Smooth muscle cell (in vitro differentiated cells): ENCODE measurements at regions not wholly inside any gene's neighbourhood (a gene's known extent, or its start where the extent isn't known, plus 50 kb on each side); places are given as distances from the start of the nearest gene placed in this dataset.

Source experiments
- DNase-seq: peaks from one replicate; lab custom pipeline; 2025; ENCODE audit not compliant: unreplicated experiment; lab: John Stamatoyannopoulos, UW
- H2AFZ ChIP-seq: fragments of 200-600 bp; sonication (generic); 2 replicates; pipeline ENCODE4 v1.6.0; 2016; ENCODE audit warnings: antibody characterized with exemption, low read depth, mild to moderate bottlenecking
- H3F3A ChIP-seq: fragments of 200-600 bp; sonication (generic); 2 replicates; pipeline ENCODE4 v1.6.0; 2017; ENCODE audit warnings: antibody characterized with exemption, low read depth
- H3K27ac ChIP-seq: fragments of 200-600 bp; sonication (generic); 2 replicates; pipeline ENCODE4 v1.5.1; 2016; ENCODE audit warnings: low read depth, mild to moderate bottlenecking
- H3K27me3 ChIP-seq: fragments of 200-600 bp; sonication (generic); 2 replicates; pipeline ENCODE4 v1.6.1; 2016; ENCODE audit warnings: low read depth, mild to moderate bottlenecking
- H3K36me3 ChIP-seq: fragments of 200-600 bp; sonication (generic); 2 replicates; pipeline ENCODE4 v1.5.1; 2016; ENCODE audit warnings: low read depth
- H3K4me1 ChIP-seq: fragments of 200-600 bp; sonication (generic); 2 replicates; pipeline ENCODE4 v1.5.1; 2016; ENCODE audit warnings: low read depth
- H3K4me2 ChIP-seq: fragments of 200-600 bp; sonication (generic); 2 replicates; pipeline ENCODE4 v1.6.0; 2016; ENCODE audit warnings: mild to moderate bottlenecking
- H3K4me3 ChIP-seq: fragments of 200-600 bp; sonication (generic); 2 replicates; pipeline ENCODE4 v1.5.1; 2016; ENCODE audit warnings: mild to moderate bottlenecking
- H3K79me2 ChIP-seq: fragments of 200-600 bp; sonication (generic); 2 replicates; pipeline ENCODE4 v1.6.0; 2016; ENCODE audit warnings: low read depth, mild to moderate bottlenecking
- H3K9ac ChIP-seq: fragments of 200-600 bp; sonication (generic); 2 replicates; pipeline ENCODE4 v1.6.0; 2016; ENCODE audit warnings: low read depth
- H3K9me3 ChIP-seq: fragments of 200-600 bp; sonication (generic); replicated peaks from 2 replicates; pipeline ENCODE4 v1.5.1; 2016; ENCODE audit warnings: low read depth
- H4K20me1 ChIP-seq: fragments of 200-600 bp; sonication (generic); 2 replicates; pipeline ENCODE4 v1.6.0; 2016; ENCODE audit warnings: low read depth
- WGBS: methylation state at CpG from one replicate; pipeline ENCODE4 v1.1.7; 2016; ENCODE audit warnings: low lambda C conversion rate; 5-methylcytosine and 5-hydroxymethylcytosine counted together
- TF ChIP-seq, protein P1 (sequence below): fragments of 200-600 bp; sonication (generic); IDR thresholded peaks from 2 replicates; pipeline ENCODE4 v1.5.1; 2017; ENCODE audit warnings: borderline replicate concordance, mild to moderate bottlenecking, antibody characterized with exemption; ENCODE audit not compliant: insufficient read depth, poor library complexity, severe bottlenecking

DNA sequence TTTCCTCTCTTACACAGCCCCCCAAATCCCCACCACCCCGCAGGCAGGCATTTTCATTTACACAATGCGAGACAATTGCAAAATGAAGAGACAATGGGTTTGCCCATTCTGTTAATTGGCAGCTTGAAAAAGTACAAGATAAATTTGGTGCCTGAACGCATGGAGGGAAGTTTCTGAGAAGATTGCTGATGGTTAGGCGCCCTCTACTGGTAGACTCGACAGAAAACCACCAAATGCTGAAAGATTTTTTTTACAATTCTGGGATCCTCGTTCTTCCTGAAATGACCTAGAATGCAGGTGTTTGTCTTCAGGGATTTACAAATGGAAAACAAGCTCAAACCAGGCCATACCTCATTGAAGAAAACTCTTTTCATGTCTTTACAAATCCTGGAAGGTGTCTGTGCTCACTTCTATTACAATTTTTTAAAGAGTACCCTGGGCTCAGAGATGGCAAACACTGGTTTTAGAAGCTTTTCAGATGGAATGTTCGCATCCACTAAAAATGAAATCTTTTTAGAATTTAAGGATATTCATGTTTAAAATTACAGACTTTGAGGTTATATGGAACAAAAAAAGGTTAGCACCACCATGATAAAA lies 338.5 kb downstream of the PMP22 start:
- TF ChIP-seq, protein P1, sequence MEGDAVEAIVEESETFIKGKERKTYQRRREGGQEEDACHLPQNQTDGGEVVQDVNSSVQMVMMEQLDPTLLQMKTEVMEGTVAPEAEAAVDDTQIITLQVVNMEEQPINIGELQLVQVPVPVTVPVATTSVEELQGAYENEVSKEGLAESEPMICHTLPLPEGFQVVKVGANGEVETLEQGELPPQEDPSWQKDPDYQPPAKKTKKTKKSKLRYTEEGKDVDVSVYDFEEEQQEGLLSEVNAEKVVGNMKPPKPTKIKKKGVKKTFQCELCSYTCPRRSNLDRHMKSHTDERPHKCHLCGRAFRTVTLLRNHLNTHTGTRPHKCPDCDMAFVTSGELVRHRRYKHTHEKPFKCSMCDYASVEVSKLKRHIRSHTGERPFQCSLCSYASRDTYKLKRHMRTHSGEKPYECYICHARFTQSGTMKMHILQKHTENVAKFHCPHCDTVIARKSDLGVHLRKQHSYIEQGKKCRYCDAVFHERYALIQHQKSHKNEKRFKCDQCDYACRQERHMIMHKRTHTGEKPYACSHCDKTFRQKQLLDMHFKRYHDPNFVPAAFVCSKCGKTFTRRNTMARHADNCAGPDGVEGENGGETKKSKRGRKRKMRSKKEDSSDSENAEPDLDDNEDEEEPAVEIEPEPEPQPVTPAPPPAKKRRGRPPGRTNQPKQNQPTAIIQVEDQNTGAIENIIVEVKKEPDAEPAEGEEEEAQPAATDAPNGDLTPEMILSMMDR: peak; percentile 83
- H3K4me1 ChIP-seq: peaks cover 2% of the 10 kb centered on the region
- H2AFZ ChIP-seq: no peak overlapping the region
- no peaks in the 10 kb centered on the region for H3K9me3 ChIP-seq
- no peaks in the 10 kb centered on the region for H3K36me3 ChIP-seq
- no peak overlapping the region for H3K9ac ChIP-seq
- 17% methylated on average over 7 of the region's 7 CpGs for WGBS
- H3K27me3 ChIP-seq: peaks cover 7% of the 10 kb centered on the region
- no peaks in the 10 kb centered on the region for H3K79me2 ChIP-seq
- DNase-seq: no peak
- no peak overlapping the region for H3K4me2 ChIP-seq
- no peak overlapping the region for H3K4me3 ChIP-seq
- H3K27ac ChIP-seq: no peak overlapping the region
- no peaks in the 10 kb centered on the region for H3F3A ChIP-seq
- H4K20me1 ChIP-seq: no peaks in the 10 kb centered on the region

DNA sequence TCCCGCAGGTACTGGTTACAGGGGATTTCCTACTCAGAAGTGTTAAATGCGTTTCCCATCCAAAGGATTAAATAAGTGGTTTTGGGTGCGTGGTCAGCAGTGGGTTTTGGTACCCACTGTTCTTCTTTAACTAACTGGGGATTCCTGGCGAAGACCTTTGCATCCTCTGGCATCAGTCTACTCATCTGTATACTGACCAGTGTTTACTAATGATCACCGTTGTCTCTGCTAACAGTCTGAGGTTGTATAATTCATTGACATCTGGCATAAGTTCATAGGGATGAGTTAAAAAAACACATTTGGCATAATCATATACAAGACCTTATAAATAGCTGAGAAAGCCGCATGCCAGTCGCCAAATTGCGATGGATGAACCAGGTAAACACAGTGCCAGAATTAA lies 339.1 kb downstream of the PMP22 start:
- H2AFZ ChIP-seq: no peak overlapping the region
- TF ChIP-seq, protein P1: no peak
- no peaks in the 10 kb centered on the region for H4K20me1 ChIP-seq
- H3K79me2 ChIP-seq: no peaks in the 10 kb centered on the region
- DNase-seq: no peak
- 78% methylated on average over 8 of the region's 8 CpGs for WGBS
- H3K9ac ChIP-seq: no peak overlapping the region
- H3K9me3 ChIP-seq: no peaks in the 10 kb centered on the region
- peaks cover 5% of the 10 kb centered on the region for H3K4me1 ChIP-seq
- no peak overlapping the region for H3K27ac ChIP-seq
- H3K36me3 ChIP-seq: no peaks in the 10 kb centered on the region
- H3K4me3 ChIP-seq: no peak overlapping the region
- no peaks in the 10 kb centered on the region for H3F3A ChIP-seq
- no peak overlapping the region for H3K4me2 ChIP-seq
- peaks cover 7% of the 10 kb centered on the region for H3K27me3 ChIP-seq

DNA sequence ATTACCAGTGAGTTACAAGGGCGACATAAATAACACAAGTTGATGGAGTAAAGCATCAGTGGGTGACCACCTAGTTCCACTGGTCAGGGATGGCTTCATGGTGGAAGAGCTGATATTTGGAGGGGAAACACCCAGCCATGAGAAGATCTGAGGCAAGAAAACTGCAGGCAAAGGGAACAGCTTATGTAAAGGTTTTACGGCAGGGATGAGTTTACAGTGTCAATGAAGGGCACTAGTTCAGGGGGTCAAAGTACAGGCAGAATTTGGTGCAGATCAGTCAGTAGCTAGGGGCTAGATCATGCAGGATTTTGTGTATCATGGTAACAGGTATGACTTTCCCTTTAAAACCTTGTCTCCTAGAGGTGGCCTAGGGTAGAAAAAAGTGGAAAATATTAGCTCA lies 339.6 kb downstream of the PMP22 start:
- Histone ChIP-seq H3K9me3 (no peaks in the 10 kb centered on the region), H2AFZ (no peak overlapping the region), H4K20me1 (no peaks in the 10 kb centered on the region), H3K4me1 (peaks cover 11% of the 10 kb centered on the region), H3F3A (no peaks in the 10 kb centered on the region), H3K27me3 (peaks cover 7% of the 10 kb centered on the region), H3K4me2 (no peak overlapping the region), H3K9ac (no peak overlapping the region), H3K36me3 (no peaks in the 10 kb centered on the region), H3K4me3 (no peak overlapping the region), H3K27ac (no peak overlapping the region), H3K79me2 (no peaks in the 10 kb centered on the region)
- no peak for DNase-seq
- TF ChIP-seq, protein P1: no peak
- WGBS: 89% methylated on average over 2 of the region's 2 CpGs

DNA sequence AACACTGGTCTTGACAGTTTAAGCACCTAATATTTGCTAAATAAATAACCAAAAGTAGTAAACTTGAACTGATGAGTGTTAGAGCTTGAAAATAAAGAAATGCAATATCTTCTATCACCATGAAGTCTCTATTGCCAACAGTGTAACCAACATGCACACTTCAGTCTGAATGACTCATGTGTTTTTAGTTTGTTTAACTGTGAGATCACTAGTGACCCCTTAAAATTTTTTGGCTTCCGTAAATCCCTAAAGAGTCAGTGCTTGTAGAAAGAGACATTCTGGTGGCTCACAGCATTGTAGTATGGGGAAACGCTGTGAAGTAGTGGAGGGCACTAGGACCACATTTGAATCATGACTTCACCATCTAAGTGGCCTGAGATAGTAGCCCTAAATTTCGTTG lies 341.1 kb downstream of the PMP22 start:
- Histone ChIP-seq H3K9ac (no peak overlapping the region), H3K9me3 (no peaks in the 10 kb centered on the region), H3K4me1 (peaks cover 26% of the 10 kb centered on the region), H3K79me2 (no peaks in the 10 kb centered on the region), H2AFZ (no peak overlapping the region), H3K27ac (no peak overlapping the region), H3K36me3 (no peaks in the 10 kb centered on the region), H3F3A (no peaks in the 10 kb centered on the region), H3K4me2 (no peak overlapping the region), H3K4me3 (no peak overlapping the region), H4K20me1 (no peaks in the 10 kb centered on the region), H3K27me3 (peaks cover 5% of the 10 kb centered on the region)
- DNase-seq: no peak
- WGBS: 80% methylated on average over 3 of the region's 3 CpGs
- TF ChIP-seq, protein P1: no peak
